PC-9 (cell line): ENCODE measurements at regions not wholly inside any gene's neighbourhood (a gene's known extent, or its start where the extent isn't known, plus 50 kb on each side); places are given as distances from the start of the nearest gene placed in this dataset.

Experiments
- CTCF ChIP-seq: fragments of 200-600 bp; sonication (generic); conservative IDR thresholded peaks from 2 replicates; pipeline ENCODE4 v1.6.1; 2017; ENCODE audit warnings: mixed run types, antibody characterized with exemption, mild to moderate bottlenecking, moderate library complexity
- EZH2 ChIP-seq: fragments of 200-600 bp; sonication (generic); IDR thresholded peaks from 2 replicates; pipeline ENCODE4 v1.8.0; 2017; ENCODE audit warnings: antibody characterized with exemption, low read depth

- TF ChIP-seq CTCF, result no peak
- no peak for TF ChIP-seq EZH2
Measured at GRCh38 chr12:131397493-131398181, 313.3 kb upstream of the SFSWAP start.
